Glutamatergic neuron (in vitro differentiated cells): ENCODE measurements at regions not wholly inside any gene's neighbourhood (a gene's known extent, or its start where the extent isn't known, plus 50 kb on each side); places are given as distances from the start of the nearest gene placed in this dataset.

ENCODE experiments used
- DNase-seq: peaks from one replicate; pipeline ENCODE4 v3.0.0; 2022
- H3K27ac Mint-ChIP-seq: one replicate; pipeline ENCODE4 v1.8.0; 2020; ENCODE audit warnings: mild to moderate bottlenecking, mixed read lengths, inconsistent platforms; ENCODE audit not compliant: unreplicated experiment
- H3K27me3 Mint-ChIP-seq: one replicate; pipeline ENCODE4 v1.8.0; 2020; ENCODE audit warnings: mild to moderate bottlenecking, moderate library complexity, mixed read lengths, inconsistent platforms; ENCODE audit not compliant: unreplicated experiment
- H3K36me3 Mint-ChIP-seq: one replicate; pipeline ENCODE4 v1.8.0; 2020; ENCODE audit warnings: mild to moderate bottlenecking, mixed read lengths, inconsistent platforms; ENCODE audit not compliant: unreplicated experiment
- H3K4me1 Mint-ChIP-seq: one replicate; pipeline ENCODE4 v1.8.0; 2020; ENCODE audit warnings: mild to moderate bottlenecking, low read depth, mixed read lengths, inconsistent platforms; ENCODE audit not compliant: unreplicated experiment
- H3K4me3 Mint-ChIP-seq: one replicate; pipeline ENCODE4 v1.8.0; 2020; ENCODE audit warnings: mild to moderate bottlenecking, mixed read lengths, inconsistent platforms; ENCODE audit not compliant: unreplicated experiment
- H3K9me3 Mint-ChIP-seq: one replicate; pipeline ENCODE4 v1.8.0; 2020; ENCODE audit warnings: mild to moderate bottlenecking, moderate library complexity, mixed read lengths, inconsistent platforms; ENCODE audit not compliant: unreplicated experiment
- TF ChIP-seq, protein P1 (sequence below): fragments of 200-600 bp; sonication (generic); IDR thresholded peaks from one replicate; pipeline ENCODE4 v1.5.0; 2021; ENCODE audit not compliant: partially characterized antibody, unreplicated experiment

DNA sequence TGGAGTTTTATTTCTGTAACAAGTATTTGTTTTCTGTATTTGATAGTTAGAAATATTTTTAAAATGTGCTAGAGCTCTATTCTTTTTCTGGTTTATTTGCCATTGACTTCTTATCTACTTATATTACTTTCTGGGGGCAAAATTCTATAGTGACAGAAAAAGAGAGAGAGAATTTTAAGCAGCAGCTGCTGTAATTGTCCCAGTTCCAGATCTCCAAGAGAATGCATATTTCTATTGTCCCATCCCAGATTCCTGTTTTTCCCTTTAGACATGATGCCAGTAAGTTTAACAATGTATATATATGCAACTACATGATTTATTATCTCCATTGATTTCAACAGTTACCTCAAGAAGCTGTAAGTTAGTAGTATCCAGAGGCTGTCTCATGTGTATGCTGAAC, 541.7 kb upstream of the ZNF385D start:
- no peaks in the 10 kb centered on the region for H3K27me3 Mint-ChIP-seq
- peaks cover 2% of the 10 kb centered on the region for H3K9me3 Mint-ChIP-seq
- no peaks in the 10 kb centered on the region for H3K4me1 Mint-ChIP-seq
- no peak for DNase-seq
- H3K27ac Mint-ChIP-seq = no peak overlapping the region
- TF ChIP-seq, protein P1, sequence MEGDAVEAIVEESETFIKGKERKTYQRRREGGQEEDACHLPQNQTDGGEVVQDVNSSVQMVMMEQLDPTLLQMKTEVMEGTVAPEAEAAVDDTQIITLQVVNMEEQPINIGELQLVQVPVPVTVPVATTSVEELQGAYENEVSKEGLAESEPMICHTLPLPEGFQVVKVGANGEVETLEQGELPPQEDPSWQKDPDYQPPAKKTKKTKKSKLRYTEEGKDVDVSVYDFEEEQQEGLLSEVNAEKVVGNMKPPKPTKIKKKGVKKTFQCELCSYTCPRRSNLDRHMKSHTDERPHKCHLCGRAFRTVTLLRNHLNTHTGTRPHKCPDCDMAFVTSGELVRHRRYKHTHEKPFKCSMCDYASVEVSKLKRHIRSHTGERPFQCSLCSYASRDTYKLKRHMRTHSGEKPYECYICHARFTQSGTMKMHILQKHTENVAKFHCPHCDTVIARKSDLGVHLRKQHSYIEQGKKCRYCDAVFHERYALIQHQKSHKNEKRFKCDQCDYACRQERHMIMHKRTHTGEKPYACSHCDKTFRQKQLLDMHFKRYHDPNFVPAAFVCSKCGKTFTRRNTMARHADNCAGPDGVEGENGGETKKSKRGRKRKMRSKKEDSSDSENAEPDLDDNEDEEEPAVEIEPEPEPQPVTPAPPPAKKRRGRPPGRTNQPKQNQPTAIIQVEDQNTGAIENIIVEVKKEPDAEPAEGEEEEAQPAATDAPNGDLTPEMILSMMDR = no peak
- H3K4me3 Mint-ChIP-seq = no peak overlapping the region
- H3K36me3 Mint-ChIP-seq = no peaks in the 10 kb centered on the region

DNA sequence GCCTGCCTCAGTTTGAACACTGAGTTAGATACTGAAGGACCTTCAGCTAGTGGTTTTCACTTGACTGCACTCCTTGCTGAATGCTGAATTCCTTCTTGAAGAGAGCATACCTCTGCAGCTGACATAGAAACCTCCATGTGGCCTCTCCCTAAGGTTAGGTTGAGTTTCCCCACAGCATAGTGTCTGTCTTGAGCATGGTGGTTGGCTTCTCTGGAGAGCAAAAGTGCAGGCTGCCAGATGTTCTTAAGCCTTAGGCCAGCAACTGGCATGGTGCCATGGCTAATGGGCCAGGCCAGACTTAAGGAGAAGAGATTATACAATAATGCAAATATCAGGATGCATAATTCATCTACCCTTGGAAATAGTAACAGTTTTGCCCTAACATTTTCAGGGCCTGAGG, 545.6 kb upstream of the ZNF385D start:
- Mint-ChIP-seq H3K36me3 (no peaks in the 10 kb centered on the region), H3K27me3 (no peaks in the 10 kb centered on the region), H3K9me3 (peaks cover 2% of the 10 kb centered on the region), H3K4me1 (no peaks in the 10 kb centered on the region), H3K4me3 (no peak overlapping the region), H3K27ac (no peak overlapping the region)
- no peak for DNase-seq
- TF ChIP-seq, protein P1 = no peak

DNA sequence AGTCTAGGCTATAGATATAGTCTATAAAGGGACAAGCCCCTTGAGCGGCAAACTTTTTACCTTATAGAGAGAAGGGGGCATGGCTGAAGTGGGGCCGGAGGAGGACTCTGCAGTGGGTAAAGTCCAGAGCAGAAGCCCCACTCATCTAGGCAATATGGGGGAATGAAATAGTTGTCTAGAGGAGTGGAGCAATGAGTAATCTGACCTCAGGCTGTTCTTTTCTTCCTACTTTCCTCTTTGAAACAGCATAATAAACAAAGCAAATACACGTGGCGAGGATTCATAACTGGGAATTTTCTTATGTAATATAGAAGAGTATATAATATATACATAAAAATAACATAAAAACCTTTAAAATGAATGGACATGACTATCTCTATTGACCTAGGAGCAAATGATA, 546.4 kb upstream of the ZNF385D start:
- no peaks in the 10 kb centered on the region for H3K27me3 Mint-ChIP-seq
- H3K36me3 Mint-ChIP-seq = no peaks in the 10 kb centered on the region
- no peak for DNase-seq
- TF ChIP-seq, protein P1 = no peak
- peaks cover 2% of the 10 kb centered on the region for H3K9me3 Mint-ChIP-seq
- H3K4me3 Mint-ChIP-seq = no peak overlapping the region
- no peaks in the 10 kb centered on the region for H3K4me1 Mint-ChIP-seq
- H3K27ac Mint-ChIP-seq = no peak overlapping the region

DNA sequence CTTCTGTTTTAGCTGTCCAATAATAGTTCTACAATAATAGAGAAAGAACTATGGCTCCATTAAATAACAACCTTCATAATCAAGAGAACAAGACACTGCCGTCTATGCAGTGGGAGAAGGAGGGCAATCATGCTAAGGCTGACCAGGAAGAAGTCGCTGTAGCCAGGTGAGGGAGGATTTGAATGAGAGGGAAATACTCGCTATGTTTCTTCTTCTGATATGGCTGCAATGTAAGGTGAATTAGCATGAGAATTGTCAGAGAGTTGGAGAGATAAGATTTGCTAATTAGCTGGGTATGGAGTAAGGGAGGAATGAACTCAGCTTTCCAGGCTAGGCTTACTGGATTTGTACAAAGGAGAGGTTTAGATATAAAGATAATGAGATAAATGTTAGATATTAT, 555.4 kb upstream of the ZNF385D start:
- H3K9me3 Mint-ChIP-seq = no peaks in the 10 kb centered on the region
- no peak overlapping the region for H3K4me3 Mint-ChIP-seq
- no peaks in the 10 kb centered on the region for H3K4me1 Mint-ChIP-seq
- no peaks in the 10 kb centered on the region for H3K27me3 Mint-ChIP-seq
- H3K36me3 Mint-ChIP-seq = no peaks in the 10 kb centered on the region
- no peak overlapping the region for H3K27ac Mint-ChIP-seq
- DNase-seq = no peak
- TF ChIP-seq, protein P1 = no peak

DNA sequence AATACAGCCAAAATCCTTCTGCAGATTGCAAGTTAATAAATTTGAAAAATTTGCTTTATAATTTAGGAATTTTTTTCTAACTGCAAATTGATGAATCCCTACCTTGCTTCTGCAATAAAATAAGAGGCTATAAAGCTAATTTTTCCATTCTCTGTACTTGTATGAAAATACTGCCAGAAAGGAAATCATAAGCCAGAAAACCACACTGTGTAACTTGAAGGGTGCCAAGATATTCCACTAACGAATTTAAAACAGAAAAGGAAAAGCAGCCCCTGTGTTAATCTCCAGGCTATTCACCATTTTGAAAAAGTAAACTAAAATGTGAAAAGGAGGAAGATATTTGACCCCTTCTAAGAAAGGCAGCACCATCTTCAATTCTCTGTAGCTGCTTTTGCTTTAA, 557.9 kb upstream of the ZNF385D start:
- H3K36me3 Mint-ChIP-seq = no peaks in the 10 kb centered on the region
- TF ChIP-seq, protein P1 = no peak
- no peak overlapping the region for H3K4me3 Mint-ChIP-seq
- H3K4me1 Mint-ChIP-seq = no peaks in the 10 kb centered on the region
- DNase-seq = no peak
- H3K27ac Mint-ChIP-seq = no peak overlapping the region
- H3K9me3 Mint-ChIP-seq = no peaks in the 10 kb centered on the region
- H3K27me3 Mint-ChIP-seq = no peaks in the 10 kb centered on the region
